Peyer's patch (tissue), 4 donors: ENCODE measurements at regions not wholly inside any gene's neighbourhood (a gene's known extent, or its start where the extent isn't known, plus 50 kb on each side); places are given as distances from the start of the nearest gene placed in this dataset.

Experiments
- DNase-seq, 3 donors: peaks; one replicate each; pipeline ENCODE4 v3.0.0-alpha.2; 2017 to 2019
- H3K27ac ChIP-seq, 4 donors: fragments of 200-600 bp; sonication (generic); one replicate each; pipeline ENCODE4 v1.5.1; 2016 to 2019
- H3K27me3 ChIP-seq, 2 donors: fragments of 200-600 bp; sonication (generic); one replicate each; pipeline ENCODE4 v1.5.1; 2019
- H3K36me3 ChIP-seq, 3 donors: fragments of 200-600 bp; sonication (generic); one replicate each; pipeline ENCODE4 v1.5.1; 2016 to 2019
- H3K4me1 ChIP-seq, 4 donors: fragments of 200-600 bp; sonication (generic); one replicate each; pipeline ENCODE4 v1.5.1; 2016 to 2019
- H3K4me3 ChIP-seq, 4 donors: fragments of 200-600 bp; sonication (generic); 1 replicate in 3 of 4; 2 replicates in 1 of 4; pipeline ENCODE4 v1.5.1; 2016 to 2019; ENCODE audit warnings: mild to moderate bottlenecking in 1 of 4
- H3K9me3 ChIP-seq, 4 donors: fragments of 200-600 bp; sonication (generic); one replicate each; pipeline ENCODE4 v1.5.1; 2016 to 2019; ENCODE audit warnings: mild to moderate bottlenecking in 1 of 4
- CTCF ChIP-seq, 6 experiments: fragments of 450-650 bp in 4 of 6; fragments of 200-600 bp in 2 of 6; sonication (generic) in 1 of 6; IDR thresholded peaks; one replicate each; pipeline ENCODE4 v1.5.1; 2017 to 2019; ENCODE audit warnings: antibody characterized with exemption in 6 of 6, mild to moderate bottlenecking in 3 of 6, moderate library complexity in 1 of 6
- POLR2A ChIP-seq, 2 donors: fragments of 450-650 bp; IDR thresholded peaks; one replicate each; pipeline ENCODE4 v1.5.1; 2017; ENCODE audit warnings: antibody characterized with exemption in 2 of 2, mild to moderate bottlenecking in 2 of 2, moderate library complexity in 2 of 2

DNA sequence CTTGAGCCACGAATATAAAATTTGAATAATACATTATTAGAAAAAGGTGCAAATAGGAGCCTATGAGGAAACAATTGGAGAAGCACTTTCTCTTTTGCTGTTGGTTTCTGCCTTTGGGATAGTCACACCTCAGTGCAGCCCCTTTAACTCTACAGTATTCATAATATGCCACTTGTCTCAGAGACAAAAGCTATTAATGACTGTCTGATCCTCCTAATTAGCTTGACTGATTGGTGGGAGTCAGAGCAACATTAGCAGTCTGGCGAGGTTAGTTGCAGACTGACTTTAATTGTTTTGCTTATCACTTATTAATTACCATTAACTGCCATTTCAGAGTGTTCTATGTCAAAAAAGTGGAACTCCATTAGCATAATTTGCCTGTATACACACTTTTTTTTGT is 225.0 kb upstream of the ARHGEF26 start:
- H3K36me3 ChIP-seq: no peaks in the 10 kb centered on the region
- no peaks in the 10 kb centered on the region for H3K27me3 ChIP-seq
- no peak overlapping the region for H3K4me3 ChIP-seq
- TF ChIP-seq CTCF (IDR thresholded peaks at IDR 0.05) (no peak), POLR2A (IDR thresholded peaks at IDR 0.05) (no peak)
- DNase-seq: no peak
- no peaks in the 10 kb centered on the region for H3K4me1 ChIP-seq
- no peaks in the 10 kb centered on the region for H3K9me3 ChIP-seq
- H3K27ac ChIP-seq: no peak overlapping the region

DNA sequence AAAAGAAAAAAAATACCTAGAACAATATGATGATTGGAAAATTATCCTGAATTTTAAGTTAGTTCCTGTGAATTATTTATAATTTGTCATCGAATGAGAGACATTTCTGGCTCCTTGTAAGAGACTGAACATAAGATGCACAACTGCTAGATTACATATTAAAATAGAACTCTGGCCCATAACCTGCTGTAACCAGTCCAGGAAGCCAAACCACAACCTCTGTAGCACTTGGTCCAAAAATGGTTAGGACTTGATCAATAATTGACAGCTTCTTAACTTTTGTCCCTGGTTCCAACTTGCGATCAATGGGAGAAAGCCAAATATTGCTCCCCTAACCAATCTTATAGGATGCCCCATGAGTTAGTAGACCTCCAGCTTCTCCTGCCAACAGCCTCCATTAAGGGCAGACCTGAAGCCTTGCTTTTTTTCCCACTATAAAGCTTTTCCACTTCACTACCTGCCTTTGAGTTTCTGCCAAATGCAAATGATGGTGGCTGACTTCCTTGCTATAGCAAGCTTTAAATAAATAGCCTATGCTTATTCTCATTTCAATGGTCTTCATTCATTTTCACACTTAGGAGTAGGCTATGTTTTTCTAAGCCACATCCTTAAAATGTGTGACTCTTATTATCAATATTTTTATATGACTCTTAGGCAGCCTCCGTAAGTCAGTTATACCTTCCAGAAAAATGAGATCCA is 224.0 kb upstream of the ARHGEF26 start:
- no peaks in the 10 kb centered on the region for H3K9me3 ChIP-seq
- no peak for TF ChIP-seq CTCF (IDR thresholded peaks at IDR 0.05)
- no peak for TF ChIP-seq POLR2A (IDR thresholded peaks at IDR 0.05)
- no peaks in the 10 kb centered on the region for H3K4me1 ChIP-seq
- H3K27me3 ChIP-seq: no peaks in the 10 kb centered on the region
- no peak overlapping the region for H3K27ac ChIP-seq
- no peak overlapping the region for H3K4me3 ChIP-seq
- no peaks in the 10 kb centered on the region for H3K36me3 ChIP-seq
- DNase-seq: no peak

GRCh38 chr3:153897842-153898241 is 223.3 kb upstream of the ARHGEF26 start:
- Histone ChIP-seq H3K4me3 (no peak overlapping the region), H3K27me3 (no peaks in the 10 kb centered on the region), H3K9me3 (no peaks in the 10 kb centered on the region), H3K36me3 (no peaks in the 10 kb centered on the region), H3K27ac (no peak overlapping the region), H3K4me1 (no peaks in the 10 kb centered on the region)
- TF ChIP-seq POLR2A (IDR thresholded peaks at IDR 0.05) (no peak), CTCF (IDR thresholded peaks at IDR 0.05) (no peak)
- no peak for DNase-seq

DNA sequence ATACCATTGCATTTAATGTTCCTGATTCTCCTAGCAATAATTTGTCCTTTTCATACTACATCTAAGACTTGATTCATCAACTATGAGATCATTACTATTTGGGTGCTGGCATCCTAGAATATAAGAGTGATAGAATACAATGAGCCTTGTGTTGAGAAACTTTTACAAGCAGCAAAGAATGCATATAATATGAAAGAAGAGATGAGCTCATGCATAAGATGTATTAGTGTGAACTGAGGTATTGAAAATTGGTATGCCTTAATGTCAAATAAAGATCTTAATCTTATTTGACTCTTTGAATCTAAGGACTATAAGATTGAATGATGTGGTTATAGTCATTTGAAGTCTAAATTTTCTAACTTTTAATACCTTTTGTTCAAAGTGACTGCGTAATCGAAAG is 220.0 kb upstream of the ARHGEF26 start:
- H3K9me3 ChIP-seq: no peaks in the 10 kb centered on the region
- no peaks in the 10 kb centered on the region for H3K27me3 ChIP-seq
- H3K4me3 ChIP-seq: no peak overlapping the region
- DNase-seq: no peak
- TF ChIP-seq CTCF (IDR thresholded peaks at IDR 0.05): no peak
- TF ChIP-seq POLR2A (IDR thresholded peaks at IDR 0.05): no peak
- no peaks in the 10 kb centered on the region for H3K4me1 ChIP-seq
- no peaks in the 10 kb centered on the region for H3K36me3 ChIP-seq
- no peak overlapping the region for H3K27ac ChIP-seq

- Histone ChIP-seq H3K4me1 (no peaks in the 10 kb centered on the region), H3K27ac (no peak overlapping the region), H3K9me3 (no peaks in the 10 kb centered on the region), H3K4me3 (no peak overlapping the region), H3K36me3 (no peaks in the 10 kb centered on the region), H3K27me3 (no peaks in the 10 kb centered on the region)
- no peak for DNase-seq
- TF ChIP-seq POLR2A (IDR thresholded peaks at IDR 0.05) (no peak), CTCF (IDR thresholded peaks at IDR 0.05) (no peak)
Observed at GRCh38 chr3:153901991-153902390, 219.2 kb upstream of the ARHGEF26 start.

DNA sequence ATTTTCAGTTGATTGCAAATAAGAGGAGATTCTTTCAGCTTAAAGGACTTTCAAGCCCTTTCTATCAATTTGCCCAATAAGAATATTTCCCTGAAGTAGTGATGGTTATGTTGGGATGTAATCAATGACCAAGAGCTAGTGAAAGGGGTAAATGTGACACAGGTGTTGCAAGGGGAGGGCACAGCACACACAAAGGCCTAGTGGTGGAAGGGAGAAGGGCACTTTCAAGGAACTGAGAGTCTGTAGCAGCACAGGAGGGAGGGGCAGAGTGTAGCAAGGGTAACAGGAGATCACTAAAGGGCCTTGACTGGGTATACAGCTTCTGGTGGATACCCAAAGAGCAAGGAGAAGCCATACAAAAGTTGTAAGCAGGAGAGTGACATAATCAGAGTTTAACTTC is 217.8 kb upstream of the ARHGEF26 start:
- Histone ChIP-seq H3K4me1 (no peaks in the 10 kb centered on the region), H3K4me3 (no peak overlapping the region), H3K36me3 (no peaks in the 10 kb centered on the region), H3K9me3 (no peaks in the 10 kb centered on the region), H3K27ac (no peak overlapping the region), H3K27me3 (no peaks in the 10 kb centered on the region)
- no peak for DNase-seq
- no peak for TF ChIP-seq POLR2A (IDR thresholded peaks at IDR 0.05)
- TF ChIP-seq CTCF (IDR thresholded peaks at IDR 0.05): no peak
